ENCODE measurements at regions not wholly inside any gene's neighbourhood (a gene's known extent, or its start where the extent isn't known, plus 50 kb on each side); places are given as distances from the start of the nearest gene placed in this dataset.

GRCh38 chr22:49587421-49587820 is 240.3 kb downstream of the BRD1 start:
- H3K27me3 ChIP-seq (ENCODE audit: control insufficient read depth, insufficient read depth, low read length), result no peaks in the 10 kb centered on the region
- ATAC-seq (no peak), DNase-seq (no peak)
- H3K4me1 Mint-ChIP-seq, result peaks cover 14 to 15% of the 10 kb centered on the region in 2 donors
- H3K36me3 ChIP-seq (ENCODE audit: control insufficient read depth, insufficient read depth, low read length), result no peaks in the 10 kb centered on the region
- no peak for TF ChIP-seq CTCF (IDR thresholded peaks at IDR 0.05)
- no peaks in the 10 kb centered on the region for H3K27me3 Mint-ChIP-seq (ENCODE audit: low read depth in 2 of 2)
- no peak overlapping the region for H3K4me3 Mint-ChIP-seq
- intact Hi-C loops (cut with micrococcal nuclease), result no loop called here
- H3K9me3 ChIP-seq (ENCODE audit: control insufficient read depth, insufficient read depth, low read length), result no peaks in the 10 kb centered on the region
- no peaks in the 10 kb centered on the region for H3K36me3 Mint-ChIP-seq
- no peak overlapping the region for H3K27ac ChIP-seq (ENCODE audit: low read length)
- no peaks in the 10 kb centered on the region for H3K4me1 ChIP-seq (ENCODE audit: control insufficient read depth, insufficient read depth, low read length)
- WGBS (ENCODE audit: insufficient coverage), result 90% methylated on average over 13 of the region's 13 CpGs
- H3K4me3 ChIP-seq (ENCODE audit: low read length), result no peak overlapping the region
- no peak overlapping the region for H3K27ac Mint-ChIP-seq
- no peaks in the 10 kb centered on the region for H3K9me3 Mint-ChIP-seq

GRCh38 chr22:49586873-49587272 is 240.8 kb downstream of the BRD1 start:
- Mint-ChIP-seq H3K9me3 (no peaks in the 10 kb centered on the region), H3K27me3 (ENCODE audit: low read depth in 2 of 2) (no peaks in the 10 kb centered on the region), H3K36me3 (no peaks in the 10 kb centered on the region), H3K27ac (peak overlapping the region in 1 of 2 donors; percentile 24), H3K4me3 (no peak overlapping the region), H3K4me1 (peaks cover 14 to 15% of the 10 kb centered on the region in 2 donors)
- DNase-seq (no peak), ATAC-seq (no peak)
- H3K4me1 ChIP-seq (ENCODE audit: control insufficient read depth, insufficient read depth, low read length), result no peaks in the 10 kb centered on the region
- H3K27ac ChIP-seq (ENCODE audit: low read length), result no peak overlapping the region
- H3K4me3 ChIP-seq (ENCODE audit: low read length), result no peak overlapping the region
- no peak for TF ChIP-seq CTCF (IDR thresholded peaks at IDR 0.05)
- no peaks in the 10 kb centered on the region for H3K27me3 ChIP-seq (ENCODE audit: control insufficient read depth, insufficient read depth, low read length)
- WGBS (ENCODE audit: insufficient coverage), result 86% methylated on average over 12 of the region's 12 CpGs
- no peaks in the 10 kb centered on the region for H3K9me3 ChIP-seq (ENCODE audit: control insufficient read depth, insufficient read depth, low read length)
- intact Hi-C loops (cut with micrococcal nuclease), result no loop called here
- no peaks in the 10 kb centered on the region for H3K36me3 ChIP-seq (ENCODE audit: control insufficient read depth, insufficient read depth, low read length)

DNA sequence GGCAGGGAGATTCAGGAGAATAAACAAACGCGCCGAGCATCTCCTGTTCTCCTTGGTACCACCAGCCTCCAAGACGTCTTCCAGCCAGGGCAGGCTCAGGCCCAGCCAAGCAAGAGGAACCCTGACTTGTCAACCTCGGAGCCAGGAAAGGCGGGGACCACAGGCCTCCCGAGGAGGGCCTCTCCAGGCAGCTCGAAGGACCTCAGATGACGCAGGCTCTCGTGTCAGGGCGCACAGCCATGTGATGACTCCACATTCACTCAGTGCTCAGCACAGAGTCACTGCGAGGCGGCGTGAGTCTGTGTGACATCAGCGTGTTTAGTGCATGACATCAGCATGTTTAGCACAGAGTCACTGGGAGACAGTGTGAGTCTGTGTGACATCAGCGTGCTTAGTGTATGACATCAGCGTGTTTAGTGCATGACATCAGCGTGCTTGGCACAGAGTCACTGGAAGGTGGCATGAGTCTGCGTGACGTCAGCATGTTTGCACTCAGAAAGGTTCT is 241.4 kb downstream of the BRD1 start:
- TF ChIP-seq CTCF (IDR thresholded peaks at IDR 0.05), result no peak
- Mint-ChIP-seq H3K27me3 (ENCODE audit: low read depth in 2 of 2) (no peaks in the 10 kb centered on the region), H3K27ac (peak overlapping the region in 1 of 2 donors; percentile 24), H3K9me3 (no peaks in the 10 kb centered on the region), H3K36me3 (no peaks in the 10 kb centered on the region), H3K4me1 (peaks cover 14 to 15% of the 10 kb centered on the region in 2 donors), H3K4me3 (no peak overlapping the region)
- no peak overlapping the region for H3K27ac ChIP-seq (ENCODE audit: low read length)
- DNase-seq, result no peak
- ATAC-seq, result no peak
- no peaks in the 10 kb centered on the region for H3K4me1 ChIP-seq (ENCODE audit: control insufficient read depth, insufficient read depth, low read length)
- intact Hi-C loops (cut with micrococcal nuclease), result no loop called here
- H3K27me3 ChIP-seq (ENCODE audit: control insufficient read depth, insufficient read depth, low read length), result no peaks in the 10 kb centered on the region
- WGBS (ENCODE audit: insufficient coverage), result 92% methylated on average over 20 of the region's 20 CpGs
- no peaks in the 10 kb centered on the region for H3K9me3 ChIP-seq (ENCODE audit: control insufficient read depth, insufficient read depth, low read length)
- no peaks in the 10 kb centered on the region for H3K36me3 ChIP-seq (ENCODE audit: control insufficient read depth, insufficient read depth, low read length)
- H3K4me3 ChIP-seq (ENCODE audit: low read length), result no peak overlapping the region
